PC-3 (cell line): ENCODE measurements at regions not wholly inside any gene's neighbourhood (a gene's known extent, or its start where the extent isn't known, plus 50 kb on each side); places are given as distances from the start of the nearest gene placed in this dataset.
A peak's percentile ranks its signal among the peaks of the same experiment; 100 is the strongest.

Experiments used
- ATAC-seq: fragments of 200-7000 bp; cut with Tn5 transposase; 2 replicates; pipeline ENCODE4 v1.9.1; 2020; ENCODE audit warnings: mild to moderate bottlenecking, moderate library complexity
- BruUV-seq: library from RNA; stranded (reverse); fragments of 400-500 nt; replicated peaks from 2 replicates; lab custom pipeline; 2021; lab: Mats Ljungman, UMichigan
- CTCF ChIA-PET: fragments of 300-600 bp; sonication (Branson Sonifier 250); formaldehyde crosslinking; loops from one replicate; lab custom pipeline; 2022; ENCODE audit warnings: antibody characterized with exemption; lab: Charles Lee
- POLR2A ChIA-PET: fragments of 300-600 bp; sonication (Branson Sonifier 250); formaldehyde crosslinking; loops from one replicate; lab custom pipeline; 2022; ENCODE audit warnings: antibody characterized with exemption; ENCODE audit not compliant: unreplicated experiment; lab: Charles Lee
- DNase-seq: peaks from one replicate; pipeline ENCODE4 v3.0.0-alpha.2; 2015
- H2AFZ ChIP-seq: fragments of 300-600 bp; sonication (generic); 2 replicates; pipeline ENCODE4 v1.6.0; 2016; ENCODE audit warnings: antibody characterized with exemption, low read length
- H3F3A ChIP-seq: fragments of 300-600 bp; sonication (generic); one replicate; pipeline ENCODE4 v1.6.0; 2017; ENCODE audit warnings: antibody characterized with exemption, low read length, control low read depth, mild to moderate bottlenecking; ENCODE audit not compliant: unreplicated experiment
- H3K27ac ChIP-seq: fragments of 300-600 bp; sonication (generic); 2 replicates; pipeline ENCODE4 v1.5.1; 2016; ENCODE audit warnings: mild to moderate bottlenecking, low read length
- H3K27me3 ChIP-seq: fragments of 300-600 bp; sonication (generic); 2 replicates; pipeline ENCODE4 v1.6.1; 2016; ENCODE audit warnings: low read length, mixed read lengths
- H3K36me3 ChIP-seq: fragments of 300-600 bp; sonication (generic); 2 replicates; pipeline ENCODE4 v1.6.1; 2016; ENCODE audit warnings: low read depth, mixed run types, low read length, mixed read lengths
- H3K4me1 ChIP-seq: fragments of 300-600 bp; sonication (generic); 2 replicates; pipeline ENCODE4 v1.5.1; 2016; ENCODE audit warnings: low read length; ENCODE audit not compliant: insufficient read depth
- H3K4me2 ChIP-seq: fragments of 300-600 bp; sonication (generic); 2 replicates; pipeline ENCODE4 v1.6.0; 2016; ENCODE audit warnings: low read length
- H3K4me3 ChIP-seq: fragments of 300-600 bp; sonication (generic); 2 replicates; pipeline ENCODE4 v1.5.1; 2016; ENCODE audit warnings: mild to moderate bottlenecking, low read length, mixed read lengths
- H3K79me2 ChIP-seq: fragments of 300-600 bp; sonication (generic); 2 replicates; pipeline ENCODE4 v1.6.1; 2017; ENCODE audit warnings: low read length, mixed read lengths
- H3K9ac ChIP-seq: fragments of 300-600 bp; sonication (generic); 2 replicates; pipeline ENCODE4 v1.6.0; 2016; ENCODE audit warnings: mild to moderate bottlenecking, low read length
- H3K9me2 ChIP-seq: fragments of 300-600 bp; sonication (generic); replicated peaks from 2 replicates; pipeline ENCODE4 v1.6.1; 2016; ENCODE audit warnings: mixed run types, low read length, mixed read lengths
- H3K9me3 ChIP-seq: fragments of 300-600 bp; sonication (generic); 2 replicates; pipeline ENCODE4 v1.6.1; 2016; ENCODE audit warnings: low read length, mixed read lengths
- H4K20me1 ChIP-seq: fragments of 300-600 bp; sonication (generic); 2 replicates; pipeline ENCODE4 v1.6.1; 2016; ENCODE audit warnings: low read length, mixed read lengths
- CTCF ChIP-seq: fragments of 300-600 bp; sonication (generic); conservative IDR thresholded peaks from 2 replicates; pipeline ENCODE4 v1.5.1; 2017; ENCODE audit warnings: antibody characterized with exemption, low read depth, mild to moderate bottlenecking, low read length
- EZH2 ChIP-seq: fragments of 300-600 bp; sonication (generic); IDR thresholded peaks from one replicate; pipeline ENCODE4 v1.6.1; 2017; ENCODE audit warnings: antibody characterized with exemption, mild to moderate bottlenecking, low read length; ENCODE audit not compliant: unreplicated experiment
- EZH2phosphoT487 ChIP-seq: fragments of 300-600 bp; sonication (generic); IDR thresholded peaks from 2 replicates; pipeline ENCODE4 v1.6.1; 2018; ENCODE audit warnings: mild to moderate bottlenecking, antibody characterized with exemption, low read length, borderline replicate concordance
- intact Hi-C: fragments of 100-400 bp; cut with micrococcal nuclease; formaldehyde crosslinking; loops from 2 replicates; pipeline ENCODE4 v1.9.0; 2023

- peak; percentile 5 for DNase-seq
- Histone ChIP-seq H3K79me2 (no peaks in the 10 kb centered on the region), H3K9ac (no peak overlapping the region), H3F3A (no peaks in the 10 kb centered on the region), H3K9me3 (no peaks in the 10 kb centered on the region), H3K27me3 (no peaks in the 10 kb centered on the region), H3K4me1 (no peaks in the 10 kb centered on the region), H2AFZ (no peak overlapping the region), H3K4me2 (no peak overlapping the region), H3K4me3 (no peak overlapping the region), H4K20me1 (no peaks in the 10 kb centered on the region), H3K27ac (no peak overlapping the region), H3K36me3 (no peaks in the 10 kb centered on the region), H3K9me2 (no peaks in the 10 kb centered on the region)
- ChIA-PET POLR2A (no interaction called here), CTCF (no interaction called here)
- BruUV-seq: no TSS peak
- intact Hi-C loops: no loop called here
- ATAC-seq: no peak
- no peak for TF ChIP-seq CTCF
- no peak for TF ChIP-seq EZH2phosphoT487
- no peak for TF ChIP-seq EZH2
Observed at GRCh38 chr15:95912280-95912625, 418.2 kb upstream of the NR2F2 start.

- no peaks in the 10 kb centered on the region for H3K27me3 ChIP-seq
- H3K36me3 ChIP-seq: no peaks in the 10 kb centered on the region
- TF ChIP-seq EZH2 (no peak), EZH2phosphoT487 (no peak), CTCF (no peak)
- no peaks in the 10 kb centered on the region for H3K4me1 ChIP-seq
- ChIA-PET CTCF (no interaction called here), POLR2A (no interaction called here)
- no peak overlapping the region for H3K4me2 ChIP-seq
- H4K20me1 ChIP-seq: no peaks in the 10 kb centered on the region
- ATAC-seq: no peak
- H3K27ac ChIP-seq: no peak overlapping the region
- no TSS peak for BruUV-seq
- no peaks in the 10 kb centered on the region for H3K79me2 ChIP-seq
- H2AFZ ChIP-seq: no peak overlapping the region
- intact Hi-C loops: no loop called here
- H3K9ac ChIP-seq: no peak overlapping the region
- no peaks in the 10 kb centered on the region for H3F3A ChIP-seq
- no peaks in the 10 kb centered on the region for H3K9me2 ChIP-seq
- no peak overlapping the region for H3K4me3 ChIP-seq
- no peaks in the 10 kb centered on the region for H3K9me3 ChIP-seq
- DNase-seq: no peak
Observed at GRCh38 chr15:95912728-95913127, 417.8 kb upstream of the NR2F2 start.

- Histone ChIP-seq H3K4me1 (no peaks in the 10 kb centered on the region), H3F3A (no peaks in the 10 kb centered on the region), H4K20me1 (no peaks in the 10 kb centered on the region), H3K4me2 (no peak overlapping the region), H3K9me3 (no peaks in the 10 kb centered on the region), H3K27ac (no peak overlapping the region), H3K4me3 (no peak overlapping the region), H3K27me3 (no peaks in the 10 kb centered on the region), H3K79me2 (no peaks in the 10 kb centered on the region), H2AFZ (no peak overlapping the region), H3K36me3 (no peaks in the 10 kb centered on the region), H3K9me2 (no peaks in the 10 kb centered on the region), H3K9ac (no peak overlapping the region)
- ChIA-PET POLR2A (no interaction called here), CTCF (no interaction called here)
- DNase-seq (no peak), ATAC-seq (no peak)
- BruUV-seq: no TSS peak
- TF ChIP-seq CTCF (no peak), EZH2phosphoT487 (no peak), EZH2 (no peak)
- intact Hi-C loops: no loop called here
Observed at GRCh38 chr15:95916568-95916967, 413.9 kb upstream of the NR2F2 start.
